Activated effector memory CD4-positive, alpha-beta T cell treated with anti-CD3 and anti-CD28 coated beads, Interleukin-2, amount 50 U/mL, for 16 hours (primary cell): ENCODE measurements at regions not wholly inside any gene's neighbourhood (a gene's known extent, or its start where the extent isn't known, plus 50 kb on each side); places are given as distances from the start of the nearest gene placed in this dataset.
"Not testable (repeated sequence)": the region's sequence is repeated elsewhere in the genome, so short reads cannot be mapped to it uniquely, and the experiment has no call there.

Source experiments
- DNase-seq: peaks from one replicate; pipeline ENCODE4 v3.0.0-alpha.2; 2020

DNA sequence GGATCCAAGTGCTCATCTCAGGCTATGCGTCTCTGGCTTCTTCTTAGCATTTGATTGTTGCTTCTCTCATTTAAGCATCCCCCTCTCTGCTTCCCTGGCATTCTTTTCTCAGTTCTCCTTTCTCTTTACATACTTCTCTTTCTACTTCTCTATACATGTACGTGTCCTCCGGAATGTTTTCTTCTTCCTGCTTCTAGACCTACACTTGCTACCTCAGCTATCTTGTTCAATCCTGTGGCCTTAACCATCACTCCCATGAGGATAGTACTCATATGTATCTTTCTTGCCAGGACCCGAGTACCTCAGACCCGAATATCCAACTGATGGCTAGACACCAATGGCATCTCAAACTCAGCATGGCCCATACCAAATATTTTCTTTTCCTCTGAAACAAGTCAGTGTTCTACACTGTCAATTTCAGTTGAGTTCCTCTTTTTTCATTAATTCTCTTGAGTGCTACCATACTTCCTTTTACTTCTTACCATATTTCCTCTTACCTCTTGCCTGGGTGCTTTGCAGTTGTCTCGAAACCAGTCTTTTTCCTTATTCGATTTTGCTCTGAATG is 115.1 kb upstream of the SLC38A2 start:
- no peak for DNase-seq

GRCh38 chr12:46486588-46486987 is 114.0 kb upstream of the SLC38A2 start:
- DNase-seq = no peak

GRCh38 chr12:46485853-46486252 is 113.3 kb upstream of the SLC38A2 start:
- no peak for DNase-seq

GRCh38 chr12:46484396-46485061 is 112.0 kb upstream of the SLC38A2 start:
- DNase-seq = no peak

DNA sequence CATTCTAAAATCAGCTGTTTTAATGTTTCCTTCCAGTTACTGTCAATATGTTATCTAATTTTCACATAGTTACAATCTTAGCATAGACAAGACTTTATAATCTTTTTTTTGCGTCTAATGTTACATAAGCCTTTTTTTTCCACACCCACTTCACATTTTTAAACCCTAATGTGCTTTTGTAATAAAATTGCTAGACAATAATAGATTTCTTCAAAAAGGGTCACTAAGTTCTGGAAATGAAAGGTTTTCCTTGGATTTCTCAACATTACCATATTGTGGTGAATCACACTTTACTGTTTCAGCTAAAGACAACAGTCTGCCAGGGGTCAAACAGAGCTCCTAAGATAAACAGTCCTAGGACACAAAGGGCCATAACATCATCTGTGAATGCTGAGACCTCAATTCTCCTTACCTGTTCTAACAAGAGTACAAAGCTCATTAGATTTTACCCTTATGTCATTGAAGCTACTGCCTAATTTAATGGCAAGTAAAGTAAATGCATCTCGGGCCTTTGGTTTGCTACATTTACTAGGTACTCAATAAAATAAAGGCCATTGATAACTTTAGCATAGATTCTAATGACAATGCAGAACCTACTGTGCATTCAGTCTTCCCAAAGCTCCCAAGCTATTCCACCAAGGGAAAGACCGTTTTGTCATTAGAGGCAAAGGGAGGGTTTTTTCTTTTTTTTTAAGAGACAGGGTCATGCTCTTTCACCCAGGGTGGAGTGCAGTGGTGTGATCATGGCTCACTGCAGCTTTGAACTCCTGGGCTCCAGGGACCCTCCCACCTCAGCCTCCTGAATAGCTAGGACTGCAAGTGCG is 111.2 kb upstream of the SLC38A2 start:
- no peak for DNase-seq

- DNase-seq = no peak
Observed at GRCh38 chr12:46480724-46481123, 108.2 kb upstream of the SLC38A2 start.

- DNase-seq = no peak
Observed at GRCh38 chr12:46480316-46480715, 107.7 kb upstream of the SLC38A2 start.

- DNase-seq = no peak
Observed at GRCh38 chr12:46478123-46478522, 105.5 kb upstream of the SLC38A2 start.

GRCh38 chr12:46477541-46477940 is 105.0 kb upstream of the SLC38A2 start:
- no peak for DNase-seq

- DNase-seq = no peak
Observed at GRCh38 chr12:46475972-46476645, 103.5 kb upstream of the SLC38A2 start.

DNA sequence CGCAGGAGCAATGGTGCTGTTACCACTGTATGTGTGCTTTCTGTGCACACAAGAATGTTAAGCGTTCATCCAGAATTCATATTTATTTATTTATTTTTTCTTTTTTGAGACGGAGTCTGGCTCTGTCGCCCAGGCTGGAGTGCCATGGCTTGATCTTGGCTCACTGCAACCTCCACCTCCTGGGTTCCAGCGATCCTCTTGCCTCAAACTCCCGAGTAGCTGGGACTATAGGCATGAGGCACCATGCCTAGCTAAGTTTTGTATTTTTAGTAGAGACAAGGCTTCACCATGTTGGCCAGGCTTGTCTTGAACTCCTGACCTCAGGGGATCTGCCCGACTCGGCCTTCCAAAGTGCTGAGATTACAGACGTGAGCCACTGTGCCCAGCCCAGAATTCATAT is 101.8 kb upstream of the SLC38A2 start:
- DNase-seq = not testable (repeated sequence)

DNA sequence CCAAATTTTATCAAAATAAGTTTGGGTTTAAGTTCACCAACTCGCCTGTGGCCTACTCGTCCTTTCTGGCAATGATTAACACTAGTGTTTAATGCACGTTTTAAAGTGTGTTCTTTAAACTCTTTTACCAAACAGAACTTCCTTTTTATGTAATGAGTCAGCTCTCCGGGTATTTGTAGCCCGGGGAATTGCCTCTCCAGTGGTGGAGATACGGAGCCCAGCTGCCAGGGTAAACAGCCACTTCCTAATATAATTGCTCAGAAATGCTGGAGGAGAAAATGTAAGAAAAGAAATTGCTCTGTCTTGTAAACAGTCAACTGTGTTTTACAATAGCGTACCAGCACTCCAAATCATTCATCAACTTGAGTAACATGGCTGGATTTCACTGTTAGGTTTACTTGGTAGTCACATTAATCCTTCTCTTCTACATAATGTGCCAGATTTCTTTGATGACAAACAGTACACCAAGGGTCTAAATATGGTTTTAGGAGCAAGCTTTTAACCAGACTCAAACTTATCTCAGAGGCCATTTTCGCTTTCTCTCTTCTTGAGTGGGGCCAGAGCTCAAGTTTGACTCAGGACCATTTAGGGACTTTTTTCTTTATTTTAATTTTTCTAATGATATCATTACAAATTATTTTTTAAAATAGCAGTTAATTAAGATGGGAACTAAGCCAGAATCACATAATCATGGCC is 101.2 kb upstream of the SLC38A2 start:
- no peak for DNase-seq

DNA sequence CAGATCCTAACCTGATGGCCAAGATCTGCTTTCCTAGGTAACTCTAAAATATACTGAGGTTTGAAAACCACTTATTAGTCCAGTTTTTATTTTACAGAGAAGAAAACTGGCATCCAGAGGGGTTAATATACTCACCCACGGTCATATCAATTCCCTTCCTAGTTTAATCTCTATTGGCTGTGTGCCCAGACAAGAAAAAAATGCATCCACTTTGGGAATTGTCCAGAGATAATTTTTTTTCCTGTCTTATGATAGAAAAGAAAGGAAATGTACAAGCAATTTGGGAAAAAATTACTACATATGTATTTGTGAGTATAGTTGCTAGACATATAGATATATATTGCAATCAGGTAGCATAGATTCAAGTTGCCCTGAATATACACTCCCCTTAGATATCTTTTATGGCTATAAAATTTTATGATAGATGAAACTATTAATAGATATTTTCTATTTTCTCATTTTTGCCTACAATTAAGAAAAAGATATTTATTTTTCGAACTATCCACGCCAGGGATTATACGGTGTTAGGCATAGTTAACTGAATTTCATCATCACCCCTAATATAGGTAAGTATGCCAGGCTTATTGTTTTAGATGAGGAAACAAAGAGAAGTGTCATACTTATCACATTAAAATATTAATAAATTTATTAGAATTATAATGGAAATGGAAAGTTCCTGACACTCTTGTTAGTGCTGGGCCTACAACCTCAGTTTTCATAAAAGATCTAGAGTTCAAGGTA is 100.5 kb upstream of the SLC38A2 start:
- no peak for DNase-seq

- no peak for DNase-seq
Observed at GRCh38 chr12:46472144-46472705, 99.7 kb upstream of the SLC38A2 start.

- DNase-seq = no peak
Observed at GRCh38 chr12:46471404-46471803, 98.8 kb upstream of the SLC38A2 start.

DNA sequence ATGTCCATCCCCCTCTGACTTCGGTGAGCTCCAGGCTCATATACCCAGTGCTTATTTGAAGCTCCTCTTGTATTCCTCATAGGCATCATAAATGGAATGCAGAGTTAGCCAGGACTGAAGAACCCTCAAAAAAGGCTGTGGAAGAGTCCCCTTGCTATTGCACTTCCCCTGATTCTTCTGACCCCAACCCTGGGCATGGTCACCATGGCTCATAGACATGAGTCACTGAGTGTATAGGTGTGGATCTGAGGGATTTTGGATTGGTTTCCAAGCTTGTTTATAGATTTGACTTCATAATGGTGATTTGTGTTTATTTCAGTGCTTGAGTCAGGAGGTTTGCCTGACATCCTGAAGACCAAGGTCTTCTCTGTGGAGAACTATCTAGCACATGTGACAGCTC is 98.4 kb upstream of the SLC38A2 start:
- DNase-seq = no peak

DNA sequence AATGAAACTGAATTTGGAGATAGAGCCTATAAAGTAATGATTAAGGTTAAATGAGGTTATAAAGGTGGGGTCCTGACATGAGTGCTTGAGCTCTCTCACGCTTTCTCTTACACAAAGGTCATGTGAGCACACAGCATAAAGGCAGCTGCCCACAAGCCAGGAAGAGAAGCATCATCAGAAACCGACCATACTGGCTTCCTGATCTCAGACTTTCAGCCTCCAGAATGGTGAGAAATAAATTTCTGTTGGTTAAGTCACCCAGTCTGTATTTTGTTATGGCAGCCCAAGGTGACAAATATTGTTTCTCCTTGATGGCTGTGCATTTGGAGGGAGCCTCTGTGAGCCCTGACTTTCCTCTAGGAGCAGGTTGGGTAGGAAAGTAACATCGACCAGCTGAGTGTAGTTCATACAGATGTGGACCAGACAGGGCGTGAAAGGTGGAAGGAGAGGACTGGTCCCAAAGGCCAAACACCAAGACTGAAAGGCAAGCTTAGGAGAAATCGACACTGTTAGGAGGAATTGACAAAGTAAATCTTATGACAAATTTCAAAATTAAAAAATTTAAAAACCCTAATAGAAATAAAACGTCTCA is 97.6 kb upstream of the SLC38A2 start:
- no peak for DNase-seq

DNA sequence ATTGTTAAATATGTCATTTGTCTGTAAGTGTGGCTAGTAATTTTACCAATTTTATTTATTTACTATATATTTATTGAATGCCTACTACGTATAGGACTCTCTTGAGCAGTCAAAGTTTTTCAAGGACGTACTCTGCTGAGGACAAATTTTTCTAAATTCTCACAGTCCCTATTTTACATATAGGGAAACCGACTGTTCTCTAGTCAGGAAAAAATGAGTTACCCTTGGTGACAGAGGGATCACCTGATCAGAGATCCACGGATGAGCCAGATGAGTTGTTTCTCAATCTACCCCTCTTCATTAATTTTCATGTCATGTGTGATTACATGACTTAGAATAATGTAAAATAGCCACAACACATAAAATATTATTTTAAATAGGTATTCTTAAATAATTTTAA is 96.2 kb upstream of the SLC38A2 start:
- no peak for DNase-seq

DNA sequence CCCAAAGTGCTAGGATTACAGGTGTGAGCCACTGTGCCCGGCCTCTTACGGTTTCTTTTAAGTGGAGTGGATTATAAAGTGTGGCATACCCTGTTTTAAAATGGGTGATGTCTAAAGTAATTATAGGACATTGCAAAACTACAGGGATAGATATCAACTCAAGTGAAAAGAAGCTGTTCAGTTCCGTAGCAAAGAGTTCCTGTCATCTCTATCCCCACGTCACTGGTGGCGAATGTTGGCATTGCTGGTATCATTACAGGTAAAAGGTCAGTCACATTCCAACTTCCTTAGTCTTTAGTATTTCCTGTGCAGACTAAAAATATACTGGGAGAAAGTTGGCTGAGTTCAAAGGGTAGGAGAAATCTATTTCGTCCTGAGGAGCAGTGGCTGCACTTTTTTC is 95.6 kb upstream of the SLC38A2 start:
- no peak for DNase-seq

GRCh38 chr12:46465307-46465706 is 92.7 kb upstream of the SLC38A2 start:
- no peak for DNase-seq

GRCh38 chr12:46464863-46465262 is 92.3 kb upstream of the SLC38A2 start:
- no peak for DNase-seq
